ENCODE measurements at regions not wholly inside any gene's neighbourhood (a gene's known extent, or its start where the extent isn't known, plus 50 kb on each side); places are given as distances from the start of the nearest gene placed in this dataset.

- no peak overlapping the region for H3K4me3 ChIP-seq (ENCODE audit: low read length)
- H3K27ac ChIP-seq (ENCODE audit: low read depth, low read length): no peak overlapping the region
- H3K27me3 Mint-ChIP-seq (ENCODE audit: insufficient read depth): no peaks in the 10 kb centered on the region
- no peaks in the 10 kb centered on the region for H3K36me3 ChIP-seq (ENCODE audit: control insufficient read depth, insufficient read depth, low read length)
- no peaks in the 10 kb centered on the region for H3K9me3 ChIP-seq (ENCODE audit: control insufficient read depth, low read length)
- TF ChIP-seq, protein P1, sequence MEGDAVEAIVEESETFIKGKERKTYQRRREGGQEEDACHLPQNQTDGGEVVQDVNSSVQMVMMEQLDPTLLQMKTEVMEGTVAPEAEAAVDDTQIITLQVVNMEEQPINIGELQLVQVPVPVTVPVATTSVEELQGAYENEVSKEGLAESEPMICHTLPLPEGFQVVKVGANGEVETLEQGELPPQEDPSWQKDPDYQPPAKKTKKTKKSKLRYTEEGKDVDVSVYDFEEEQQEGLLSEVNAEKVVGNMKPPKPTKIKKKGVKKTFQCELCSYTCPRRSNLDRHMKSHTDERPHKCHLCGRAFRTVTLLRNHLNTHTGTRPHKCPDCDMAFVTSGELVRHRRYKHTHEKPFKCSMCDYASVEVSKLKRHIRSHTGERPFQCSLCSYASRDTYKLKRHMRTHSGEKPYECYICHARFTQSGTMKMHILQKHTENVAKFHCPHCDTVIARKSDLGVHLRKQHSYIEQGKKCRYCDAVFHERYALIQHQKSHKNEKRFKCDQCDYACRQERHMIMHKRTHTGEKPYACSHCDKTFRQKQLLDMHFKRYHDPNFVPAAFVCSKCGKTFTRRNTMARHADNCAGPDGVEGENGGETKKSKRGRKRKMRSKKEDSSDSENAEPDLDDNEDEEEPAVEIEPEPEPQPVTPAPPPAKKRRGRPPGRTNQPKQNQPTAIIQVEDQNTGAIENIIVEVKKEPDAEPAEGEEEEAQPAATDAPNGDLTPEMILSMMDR (conservative IDR thresholded peaks at IDR 0.05): no peak
- peaks cover 7% of the 10 kb centered on the region for H3K36me3 Mint-ChIP-seq (ENCODE audit: low read depth)
- H3K27ac Mint-ChIP-seq: no peak overlapping the region
- no CpG with 5 or more reads among the region's 1 CpG for WGBS, 2 experiments (ENCODE audit: insufficient coverage in 1 of 2, insufficient read length in 1 of 2)
- H3K9me3 Mint-ChIP-seq: peaks cover 15% of the 10 kb centered on the region
- no peaks in the 10 kb centered on the region for H3K4me1 ChIP-seq (ENCODE audit: control insufficient read depth, insufficient read depth, low read length)
- DNase-seq: no peak
- H3K27me3 ChIP-seq (ENCODE audit: control insufficient read depth, insufficient read depth, low read length, poor library complexity, severe bottlenecking): no peaks in the 10 kb centered on the region
- H3K9ac ChIP-seq (ENCODE audit: extremely low read depth, low read length, poor library complexity, severe bottlenecking): no peak overlapping the region
- H3K4me1 Mint-ChIP-seq: peaks cover 8% of the 10 kb centered on the region
- H3K4me3 Mint-ChIP-seq: no peak overlapping the region
Observed at GRCh38 chr4:115171220-115171619, 57.8 kb upstream of the NDST4 start.

DNA sequence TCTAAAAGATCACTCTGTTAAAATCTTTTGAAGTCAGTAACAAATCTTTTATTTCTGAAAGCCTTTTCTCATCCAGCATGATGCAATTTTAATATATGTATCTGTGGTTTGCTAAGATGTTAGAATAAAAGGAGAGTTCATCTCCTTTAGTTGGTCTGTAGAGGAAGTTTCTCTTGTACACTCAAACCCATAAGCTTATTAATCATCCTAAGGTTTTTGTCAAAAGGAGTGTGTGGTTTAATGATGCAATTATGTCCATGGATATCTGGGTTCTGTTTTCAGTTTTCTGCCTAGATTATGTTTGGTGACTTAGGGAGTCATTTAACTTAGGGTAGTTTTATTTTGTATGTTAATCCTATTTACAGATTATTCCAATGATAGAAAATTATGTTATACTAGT is 52.1 kb upstream of the NDST4 start:
- Mint-ChIP-seq H3K4me3 (no peak overlapping the region), H3K27ac (no peak overlapping the region), H3K9me3 (peaks cover 5% of the 10 kb centered on the region), H3K4me1 (peaks cover 7% of the 10 kb centered on the region), H3K36me3 (ENCODE audit: low read depth) (no peaks in the 10 kb centered on the region), H3K27me3 (ENCODE audit: insufficient read depth) (no peaks in the 10 kb centered on the region)
- Histone ChIP-seq H3K4me3 (ENCODE audit: low read length) (no peak overlapping the region), H3K36me3 (ENCODE audit: control insufficient read depth, insufficient read depth, low read length) (no peaks in the 10 kb centered on the region), H3K9ac (ENCODE audit: extremely low read depth, low read length, poor library complexity, severe bottlenecking) (no peak overlapping the region), H3K9me3 (ENCODE audit: control insufficient read depth, low read length) (no peaks in the 10 kb centered on the region), H3K27me3 (ENCODE audit: control insufficient read depth, insufficient read depth, low read length, poor library complexity, severe bottlenecking) (no peaks in the 10 kb centered on the region), H3K4me1 (ENCODE audit: control insufficient read depth, insufficient read depth, low read length) (no peaks in the 10 kb centered on the region), H3K27ac (ENCODE audit: low read depth, low read length) (no peak overlapping the region)
- DNase-seq: no peak
- TF ChIP-seq, protein P1 (conservative IDR thresholded peaks at IDR 0.05): no peak

All from endodermal cell (in vitro differentiated cells).